GM12878 (cell line): ENCODE measurements at regions not wholly inside any gene's neighbourhood (a gene's known extent, or its start where the extent isn't known, plus 50 kb on each side); places are given as distances from the start of the nearest gene placed in this dataset.

ENCODE experiments used
- BCL11A ChIP-seq: IDR thresholded peaks from 2 replicates; pipeline ENCODE4 v1.6.1; 2011; ENCODE audit warnings: low read depth, low read length
- EP300 ChIP-seq, 2 experiments: fragments of 150-350 bp in 1 of 2; IDR thresholded peaks; 2 replicates each; pipeline ENCODE4 v1.6.1; 2011 to 2012; ENCODE audit warnings: low read depth in 2 of 2, low read length in 2 of 2, borderline replicate concordance in 1 of 2, improper control_type of control experiment in 1 of 2, inconsistent platforms in 1 of 2; ENCODE audit not compliant: control insufficient read depth in 1 of 2
- EZH2 ChIP-seq: IDR thresholded peaks from 2 replicates; pipeline ENCODE4 v1.6.1; 2012; ENCODE audit warnings: low read depth, mild to moderate bottlenecking, control low read depth, inconsistent platforms, low read length, borderline replicate concordance; ENCODE audit not compliant: control insufficient read depth
- KAT2A ChIP-seq: conservative IDR thresholded peaks from 2 replicates; pipeline ENCODE4 v1.6.1; 2011; ENCODE audit warnings: low read depth, low read length; ENCODE audit not compliant: control insufficient read depth
- KLF5 ChIP-seq: fragments of 450-650 bp; IDR thresholded peaks from 2 replicates; pipeline ENCODE4 v1.6.1; 2014; ENCODE audit warnings: mild to moderate bottlenecking; ENCODE audit not compliant: partially characterized antibody
- POLR2AphosphoS5 ChIP-seq: IDR thresholded peaks from 2 replicates; pipeline ENCODE4 v1.6.1; 2011; ENCODE audit warnings: mild to moderate bottlenecking, low read length, inconsistent platforms
- RAD21 ChIP-seq: IDR thresholded peaks from 2 replicates; pipeline ENCODE4 v1.6.1; 2011; ENCODE audit warnings: mild to moderate bottlenecking, low read depth, low read length, moderate library complexity; ENCODE audit not compliant: insufficient read depth
- SIN3A ChIP-seq: IDR thresholded peaks from 2 replicates; pipeline ENCODE4 v1.6.1; 2012; ENCODE audit warnings: low read depth, low read length, improper control_type of control experiment
- TCF12 ChIP-seq: IDR thresholded peaks from 2 replicates; pipeline ENCODE4 v1.6.1; 2011; ENCODE audit warnings: low read depth, mild to moderate bottlenecking, low read length
- ZSCAN29 ChIP-seq: fragments of 450-650 bp; IDR thresholded peaks from 2 replicates; pipeline ENCODE4 v1.6.1; 2017; ENCODE audit warnings: mild to moderate bottlenecking, moderate library complexity
- ZZZ3 ChIP-seq: IDR thresholded peaks from 2 replicates; pipeline ENCODE4 v1.6.1; 2011; ENCODE audit warnings: low read depth; ENCODE audit not compliant: control insufficient read depth, insufficient read length
- TF ChIP-seq, protein P1 (sequence below), 3 experiments: IDR thresholded peaks in 2 of 3; conservative IDR thresholded peaks in 1 of 3; 2 replicates each; pipeline ENCODE4 v1.5.1; 2011; ENCODE audit warnings: low read depth in 3 of 3, low read length in 3 of 3, mild to moderate bottlenecking in 3 of 3, control low read depth in 2 of 3, moderate library complexity in 2 of 3, inconsistent platforms in 1 of 3, mixed read lengths in 1 of 3; ENCODE audit not compliant: control insufficient read depth in 2 of 3, insufficient read depth in 1 of 3; ENCODE audit errors: extremely low read depth in 1 of 3

DNA sequence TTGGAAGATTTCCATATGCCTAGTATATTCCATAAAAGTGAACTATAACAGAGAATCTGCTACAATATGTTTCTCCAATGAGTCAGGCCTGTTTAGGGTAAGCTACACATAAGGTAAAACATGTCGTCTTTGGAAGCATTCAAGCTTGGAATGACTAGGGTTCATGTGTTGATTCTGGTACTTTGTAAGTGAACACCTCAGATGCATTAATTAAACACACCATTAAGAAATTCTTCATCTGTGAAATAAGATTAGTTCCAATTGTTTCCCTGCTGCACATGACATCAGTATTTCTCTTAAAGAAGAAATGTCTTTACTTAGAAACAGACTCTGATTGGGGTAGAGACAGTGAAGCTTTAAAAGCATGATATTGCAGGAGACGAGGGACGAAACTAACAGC lies 461.1 kb upstream of the NXPH2 start:
- TF ChIP-seq, protein P1, sequence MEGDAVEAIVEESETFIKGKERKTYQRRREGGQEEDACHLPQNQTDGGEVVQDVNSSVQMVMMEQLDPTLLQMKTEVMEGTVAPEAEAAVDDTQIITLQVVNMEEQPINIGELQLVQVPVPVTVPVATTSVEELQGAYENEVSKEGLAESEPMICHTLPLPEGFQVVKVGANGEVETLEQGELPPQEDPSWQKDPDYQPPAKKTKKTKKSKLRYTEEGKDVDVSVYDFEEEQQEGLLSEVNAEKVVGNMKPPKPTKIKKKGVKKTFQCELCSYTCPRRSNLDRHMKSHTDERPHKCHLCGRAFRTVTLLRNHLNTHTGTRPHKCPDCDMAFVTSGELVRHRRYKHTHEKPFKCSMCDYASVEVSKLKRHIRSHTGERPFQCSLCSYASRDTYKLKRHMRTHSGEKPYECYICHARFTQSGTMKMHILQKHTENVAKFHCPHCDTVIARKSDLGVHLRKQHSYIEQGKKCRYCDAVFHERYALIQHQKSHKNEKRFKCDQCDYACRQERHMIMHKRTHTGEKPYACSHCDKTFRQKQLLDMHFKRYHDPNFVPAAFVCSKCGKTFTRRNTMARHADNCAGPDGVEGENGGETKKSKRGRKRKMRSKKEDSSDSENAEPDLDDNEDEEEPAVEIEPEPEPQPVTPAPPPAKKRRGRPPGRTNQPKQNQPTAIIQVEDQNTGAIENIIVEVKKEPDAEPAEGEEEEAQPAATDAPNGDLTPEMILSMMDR (IDR thresholded peaks at IDR 0.05 in 2 of 3, conservative IDR thresholded peaks at IDR 0.05 in 1 of 3; ENCODE audit: control insufficient read depth in 2 of 3, extremely low read depth in 1 of 3, insufficient read depth in 1 of 3, low read depth in 3 of 3, low read length in 3 of 3) = no peak
- no peak for TF ChIP-seq SIN3A
- no peak for TF ChIP-seq EP300 (IDR thresholded peaks at IDR 0.05; ENCODE audit: borderline replicate concordance in 1 of 2, control insufficient read depth in 1 of 2, low read depth in 2 of 2, low read length in 2 of 2)
- TF ChIP-seq RAD21 = no peak
- TF ChIP-seq ZZZ3 = no peak
- no peak for TF ChIP-seq EZH2
- TF ChIP-seq BCL11A = no peak
- no peak for TF ChIP-seq TCF12
- TF ChIP-seq KLF5 = no peak
- TF ChIP-seq ZSCAN29 = no peak
- no peak for TF ChIP-seq KAT2A
- no peak for TF ChIP-seq POLR2AphosphoS5
